Esophagus squamous epithelium (tissue), 4 donors: ENCODE measurements at regions not wholly inside any gene's neighbourhood (a gene's known extent, or its start where the extent isn't known, plus 50 kb on each side); places are given as distances from the start of the nearest gene placed in this dataset.
"Not testable (repeated sequence)": the region's sequence is repeated elsewhere in the genome, so short reads cannot be mapped to it uniquely, and the experiment has no call there.

Experiments used
- POLR2A ChIP-seq, 4 donors: fragments of 450-650 bp; IDR thresholded peaks; one replicate each; pipeline ENCODE4 v1.6.1; 2017; ENCODE audit warnings: antibody characterized with exemption in 4 of 4, mild to moderate bottlenecking in 4 of 4, moderate library complexity in 3 of 4
- TF ChIP-seq, protein P1 (sequence below), 6 experiments: fragments of 450-650 bp in 4 of 6; fragments of 200-600 bp in 2 of 6; sonication (generic) in 2 of 6; IDR thresholded peaks; one replicate each; pipeline ENCODE4 v1.5.1; 2016 to 2019; ENCODE audit warnings: antibody characterized with exemption in 6 of 6, mild to moderate bottlenecking in 4 of 6, moderate library complexity in 4 of 6

DNA sequence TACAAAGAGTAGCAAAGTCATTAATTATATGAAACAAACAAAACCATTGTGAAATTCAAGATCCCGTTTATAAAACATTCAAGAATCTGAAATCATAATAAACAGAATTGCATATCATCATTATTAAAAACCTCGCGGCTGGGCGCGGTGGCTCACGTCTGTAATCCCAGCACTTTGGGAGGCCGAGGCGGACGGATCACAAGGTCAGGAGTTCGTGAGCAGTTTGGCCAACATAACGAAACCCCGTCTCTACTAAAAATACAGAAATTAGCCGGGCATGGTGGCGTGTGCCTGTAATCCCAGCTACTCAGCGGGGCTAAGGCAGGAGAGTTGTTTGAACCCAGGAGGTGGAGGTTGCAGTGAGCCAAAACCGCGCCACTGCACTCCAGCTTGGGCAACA lies 80.3 kb upstream of the COPS8 start:
- TF ChIP-seq, protein P1, sequence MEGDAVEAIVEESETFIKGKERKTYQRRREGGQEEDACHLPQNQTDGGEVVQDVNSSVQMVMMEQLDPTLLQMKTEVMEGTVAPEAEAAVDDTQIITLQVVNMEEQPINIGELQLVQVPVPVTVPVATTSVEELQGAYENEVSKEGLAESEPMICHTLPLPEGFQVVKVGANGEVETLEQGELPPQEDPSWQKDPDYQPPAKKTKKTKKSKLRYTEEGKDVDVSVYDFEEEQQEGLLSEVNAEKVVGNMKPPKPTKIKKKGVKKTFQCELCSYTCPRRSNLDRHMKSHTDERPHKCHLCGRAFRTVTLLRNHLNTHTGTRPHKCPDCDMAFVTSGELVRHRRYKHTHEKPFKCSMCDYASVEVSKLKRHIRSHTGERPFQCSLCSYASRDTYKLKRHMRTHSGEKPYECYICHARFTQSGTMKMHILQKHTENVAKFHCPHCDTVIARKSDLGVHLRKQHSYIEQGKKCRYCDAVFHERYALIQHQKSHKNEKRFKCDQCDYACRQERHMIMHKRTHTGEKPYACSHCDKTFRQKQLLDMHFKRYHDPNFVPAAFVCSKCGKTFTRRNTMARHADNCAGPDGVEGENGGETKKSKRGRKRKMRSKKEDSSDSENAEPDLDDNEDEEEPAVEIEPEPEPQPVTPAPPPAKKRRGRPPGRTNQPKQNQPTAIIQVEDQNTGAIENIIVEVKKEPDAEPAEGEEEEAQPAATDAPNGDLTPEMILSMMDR (IDR thresholded peaks at IDR 0.05) = not testable (repeated sequence)
- TF ChIP-seq POLR2A (IDR thresholded peaks at IDR 0.05) = not testable (repeated sequence)
